MM.1S (cell line): ENCODE measurements at regions not wholly inside any gene's neighbourhood (a gene's known extent, or its start where the extent isn't known, plus 50 kb on each side); places are given as distances from the start of the nearest gene placed in this dataset.
"Not testable (repeated sequence)": the region's sequence is repeated elsewhere in the genome, so short reads cannot be mapped to it uniquely, and the experiment has no call there.

Source experiments
- DNase-seq: peaks from one replicate; pipeline ENCODE4 v3.0.0-alpha.2; 2015
- H2AFZ ChIP-seq: fragments of 300-600 bp; sonication (generic); 2 replicates; pipeline ENCODE4 v1.6.0; 2016; ENCODE audit warnings: antibody characterized with exemption, low read length
- H3F3A ChIP-seq: fragments of 300-600 bp; sonication (generic); 2 replicates; pipeline ENCODE4 v1.6.1; 2016; ENCODE audit warnings: mild to moderate bottlenecking, antibody characterized with exemption, low read length, moderate library complexity, mixed read lengths; ENCODE audit not compliant: insufficient read depth
- H3K27ac ChIP-seq: fragments of 300-600 bp; sonication (generic); 2 replicates; pipeline ENCODE4 v1.5.1; 2016; ENCODE audit warnings: mild to moderate bottlenecking, low read length
- H3K27me3 ChIP-seq: fragments of 300-600 bp; sonication (generic); replicated peaks from 2 replicates; pipeline ENCODE4 v1.6.0; 2016; ENCODE audit warnings: low read length; ENCODE audit not compliant: insufficient read depth
- H3K36me3 ChIP-seq: fragments of 300-600 bp; sonication (generic); replicated peaks from 2 replicates; pipeline ENCODE4 v1.6.1; 2016; ENCODE audit warnings: mild to moderate bottlenecking, low read length, mixed read lengths; ENCODE audit not compliant: insufficient read depth
- H3K4me1 ChIP-seq: fragments of 300-600 bp; sonication (generic); 2 replicates; pipeline ENCODE4 v1.6.1; 2016; ENCODE audit warnings: low read length, mixed read lengths
- H3K4me2 ChIP-seq: fragments of 300-600 bp; sonication (generic); 2 replicates; pipeline ENCODE4 v1.6.0; 2016; ENCODE audit warnings: low read depth, low read length
- H3K4me3 ChIP-seq: fragments of 300-600 bp; sonication (generic); 2 replicates; pipeline ENCODE4 v1.5.1; 2016; ENCODE audit warnings: low read length, mixed read lengths
- H3K79me2 ChIP-seq: fragments of 300-600 bp; sonication (generic); 2 replicates; pipeline ENCODE4 v1.6.1; 2016; ENCODE audit warnings: mixed run types, low read length, mixed read lengths
- H3K9ac ChIP-seq: fragments of 300-600 bp; sonication (generic); 2 replicates; pipeline ENCODE4 v1.6.1; 2016; ENCODE audit warnings: low read length, mixed read lengths
- H3K9me2 ChIP-seq: fragments of 300-600 bp; sonication (generic); replicated peaks from 2 replicates; pipeline ENCODE4 v1.6.1; 2016; ENCODE audit warnings: mild to moderate bottlenecking, low read length, mixed read lengths; ENCODE audit not compliant: insufficient read depth
- H3K9me3 ChIP-seq: fragments of 300-600 bp; sonication (generic); replicated peaks from 2 replicates; pipeline ENCODE4 v1.6.1; 2016; ENCODE audit warnings: mild to moderate bottlenecking, low read length, mixed read lengths; ENCODE audit not compliant: insufficient read depth
- H4K20me1 ChIP-seq: fragments of 300-600 bp; sonication (generic); 2 replicates; pipeline ENCODE4 v1.6.1; 2016; ENCODE audit warnings: mild to moderate bottlenecking, low read length, moderate library complexity, mixed read lengths; ENCODE audit not compliant: insufficient read depth
- CTCF ChIP-seq: fragments of 300-600 bp; sonication (generic); IDR thresholded peaks from 2 replicates; pipeline ENCODE4 v1.5.1; 2016; ENCODE audit warnings: antibody characterized with exemption, low read length, mixed read lengths
- EZH2 ChIP-seq: fragments of 300-600 bp; sonication (generic); optimal IDR thresholded peaks from 2 replicates; pipeline ENCODE3; 2017; ENCODE audit warnings: low read depth, mild to moderate bottlenecking, antibody characterized with exemption, low read length, mixed read lengths
- EZH2phosphoT487 ChIP-seq: fragments of 300-600 bp; sonication (generic); IDR thresholded peaks from 2 replicates; pipeline ENCODE4 v1.6.1; 2018; ENCODE audit warnings: antibody characterized with exemption, low read length

GRCh38 chr21:27035791-27036190 lies 68.9 kb upstream of the ADAMTS5 start:
- H4K20me1 ChIP-seq = no peaks in the 10 kb centered on the region

GRCh38 chr21:27034796-27035195 lies 67.9 kb upstream of the ADAMTS5 start:
- DNase-seq = no peak
- Histone ChIP-seq H3K9me3 (no peaks in the 10 kb centered on the region), H3K4me1 (no peaks in the 10 kb centered on the region), H3K36me3 (no peaks in the 10 kb centered on the region), H3K27me3 (no peaks in the 10 kb centered on the region), H2AFZ (no peak overlapping the region), H3K4me3 (no peak overlapping the region), H3F3A (no peaks in the 10 kb centered on the region), H3K4me2 (no peak overlapping the region), H3K27ac (no peak overlapping the region), H3K79me2 (no peaks in the 10 kb centered on the region), H3K9ac (no peak overlapping the region), H3K9me2 (no peaks in the 10 kb centered on the region), H4K20me1 (no peaks in the 10 kb centered on the region)
- TF ChIP-seq CTCF (no peak), EZH2phosphoT487 (no peak), EZH2 (no peak)

More at GRCh38 chr21:27035791-27036190, 68.9 kb upstream of the ADAMTS5 start:
- Histone ChIP-seq H3K9ac (no peak overlapping the region), H3K27me3 (no peaks in the 10 kb centered on the region), H3K4me1 (no peaks in the 10 kb centered on the region), H3K79me2 (no peaks in the 10 kb centered on the region), H3K36me3 (no peaks in the 10 kb centered on the region), H3F3A (no peaks in the 10 kb centered on the region), H3K4me3 (no peak overlapping the region), H3K27ac (no peak overlapping the region), H2AFZ (no peak overlapping the region), H3K4me2 (no peak overlapping the region), H3K9me2 (no peaks in the 10 kb centered on the region), H3K9me3 (no peaks in the 10 kb centered on the region)
- no peak for DNase-seq
- TF ChIP-seq CTCF (no peak), EZH2phosphoT487 (no peak), EZH2 (no peak)

DNA sequence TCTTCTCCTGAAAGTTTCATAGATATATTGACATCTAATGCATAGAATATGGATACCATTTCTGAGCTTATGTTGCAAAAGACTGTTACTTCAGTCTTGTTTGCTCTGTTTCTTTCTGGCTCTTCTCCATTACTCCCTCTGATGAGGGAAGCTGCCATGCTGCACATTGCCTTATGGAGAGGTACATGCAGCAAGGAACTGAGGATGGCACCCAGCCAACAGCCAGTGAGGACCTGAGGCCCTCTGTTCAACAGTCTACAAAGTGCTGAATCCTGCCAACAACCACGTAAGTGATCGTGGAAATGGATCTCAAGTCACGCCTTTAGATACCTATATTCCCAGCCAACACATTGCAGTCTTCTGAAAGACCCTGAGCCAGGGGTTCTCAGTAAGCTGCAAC lies 66.6 kb upstream of the ADAMTS5 start:
- no peaks in the 10 kb centered on the region for H3K27me3 ChIP-seq
- H3K4me1 ChIP-seq = no peaks in the 10 kb centered on the region
- no peak overlapping the region for H3K27ac ChIP-seq
- H3K9me3 ChIP-seq = no peaks in the 10 kb centered on the region
- no peak overlapping the region for H3K4me3 ChIP-seq
- no peaks in the 10 kb centered on the region for H4K20me1 ChIP-seq
- no peaks in the 10 kb centered on the region for H3K9me2 ChIP-seq
- no peak for DNase-seq
- TF ChIP-seq CTCF (no peak), EZH2phosphoT487 (no peak), EZH2 (no peak)
- no peak overlapping the region for H2AFZ ChIP-seq
- no peaks in the 10 kb centered on the region for H3K79me2 ChIP-seq
- no peak overlapping the region for H3K9ac ChIP-seq
- no peaks in the 10 kb centered on the region for H3K36me3 ChIP-seq
- H3K4me2 ChIP-seq = no peak overlapping the region
- H3F3A ChIP-seq = no peaks in the 10 kb centered on the region

- no peaks in the 10 kb centered on the region for H3K36me3 ChIP-seq
- H2AFZ ChIP-seq = no peak overlapping the region
- H3F3A ChIP-seq = no peaks in the 10 kb centered on the region
- H3K27me3 ChIP-seq = no peaks in the 10 kb centered on the region
- no peak overlapping the region for H3K4me2 ChIP-seq
- H3K79me2 ChIP-seq = no peaks in the 10 kb centered on the region
- no peaks in the 10 kb centered on the region for H3K9me3 ChIP-seq
- no peaks in the 10 kb centered on the region for H4K20me1 ChIP-seq
- TF ChIP-seq EZH2 (no peak), CTCF (no peak), EZH2phosphoT487 (no peak)
- DNase-seq = no peak
- H3K4me3 ChIP-seq = no peak overlapping the region
- H3K27ac ChIP-seq = no peak overlapping the region
- no peaks in the 10 kb centered on the region for H3K9me2 ChIP-seq
- H3K9ac ChIP-seq = no peak overlapping the region
- no peaks in the 10 kb centered on the region for H3K4me1 ChIP-seq
Observed at GRCh38 chr21:27026501-27026900, 59.6 kb upstream of the ADAMTS5 start.

DNA sequence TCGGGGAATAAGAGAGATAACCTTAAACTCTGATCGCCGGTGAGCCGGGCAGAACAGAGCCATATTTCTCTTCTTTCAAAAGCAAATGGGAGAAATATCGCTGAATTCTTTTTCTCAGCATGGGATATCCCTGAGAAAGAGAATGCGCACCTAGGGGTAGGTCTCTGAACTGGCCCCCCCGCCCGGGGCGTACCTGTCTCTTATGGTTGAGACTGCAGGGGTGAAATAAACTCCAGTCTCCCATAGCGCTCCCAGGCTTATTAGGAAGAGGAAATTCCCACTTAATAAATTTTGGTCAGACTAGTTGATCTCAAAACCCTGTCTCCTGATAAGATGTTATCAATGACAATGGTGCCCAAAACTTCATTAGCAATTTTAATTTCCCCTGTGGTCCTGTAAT lies 58.8 kb upstream of the ADAMTS5 start:
- H3K27ac ChIP-seq, H3K4me2 ChIP-seq, H3K27me3 ChIP-seq, H3K9me3 ChIP-seq, H4K20me1 ChIP-seq, H3K79me2 ChIP-seq, H3K36me3 ChIP-seq, H3K9me2 ChIP-seq, H3F3A ChIP-seq, DNase-seq, H3K4me1 ChIP-seq, H2AFZ ChIP-seq, H3K9ac ChIP-seq, H3K4me3 ChIP-seq: not testable (repeated sequence)
